Liver (tissue), 8 donors: ENCODE measurements at regions not wholly inside any gene's neighbourhood (a gene's known extent, or its start where the extent isn't known, plus 50 kb on each side); places are given as distances from the start of the nearest gene placed in this dataset.
"Not testable (repeated sequence)": the region's sequence is repeated elsewhere in the genome, so short reads cannot be mapped to it uniquely, and the experiment has no call there.

Experiments used
- DNase-seq: peaks from one replicate; pipeline ENCODE4 v3.0.0-alpha.2; 2017; ENCODE audit warnings: low spot score
- H3K27ac ChIP-seq, 2 donors: one replicate each; pipeline ENCODE4 v1.7.0; 2013; ENCODE audit warnings: inconsistent platforms in 2 of 2, low read length in 2 of 2, control low read depth in 1 of 2, low read depth in 1 of 2, mild to moderate bottlenecking in 1 of 2
- H3K27me3 ChIP-seq, 4 donors: one replicate each; pipeline versions ENCODE4 v1.6.1 to v1.7.0; 2013; ENCODE audit warnings: low read length in 3 of 4, inconsistent platforms in 1 of 4, mild to moderate bottlenecking in 1 of 4, moderate library complexity in 1 of 4; ENCODE audit not compliant: control insufficient read depth in 4 of 4, insufficient read depth in 4 of 4
- H3K36me3 ChIP-seq, 4 donors: one replicate each; pipeline versions ENCODE4 v1.6.1 to v1.7.0; 2013; ENCODE audit warnings: low read length in 3 of 4, mild to moderate bottlenecking in 3 of 4, low read depth in 1 of 4, moderate library complexity in 1 of 4; ENCODE audit not compliant: control insufficient read depth in 4 of 4, insufficient read depth in 3 of 4
- H3K4me1 ChIP-seq, 4 donors: one replicate each; pipeline versions ENCODE4 v1.6.1 to v1.7.0; 2013; ENCODE audit warnings: low read length in 3 of 4, mild to moderate bottlenecking in 3 of 4, moderate library complexity in 1 of 4; ENCODE audit not compliant: control insufficient read depth in 4 of 4, insufficient read depth in 4 of 4
- H3K4me3 ChIP-seq, 3 donors: one replicate each; pipeline versions ENCODE4 v1.6.1 to v1.7.0; 2013; ENCODE audit warnings: low read length in 3 of 3, control low read depth in 1 of 3, low read depth in 1 of 3, mild to moderate bottlenecking in 1 of 3
- H3K9ac ChIP-seq, 2 donors: one replicate each; pipeline ENCODE4 v1.7.0; 2013; ENCODE audit warnings: low read length in 2 of 2, mild to moderate bottlenecking in 2 of 2, moderate library complexity in 2 of 2, control low read depth in 1 of 2, low read depth in 1 of 2
- H3K9me3 ChIP-seq, 4 donors: one replicate each; pipeline versions ENCODE4 v1.6.1 to v1.7.0; 2013; ENCODE audit warnings: low read length in 3 of 4; ENCODE audit not compliant: control insufficient read depth in 4 of 4
- EGR1 ChIP-seq, 2 donors: IDR thresholded peaks; 2 replicates each; pipeline ENCODE4 v1.6.1; 2016 to 2018; ENCODE audit warnings: antibody characterized with exemption in 2 of 2, low read depth in 2 of 2
- FOXA1 ChIP-seq: IDR thresholded peaks from 2 replicates; pipeline ENCODE4 v1.6.1; 2016; ENCODE audit warnings: antibody characterized with exemption
- HNF4A ChIP-seq, 2 donors: conservative IDR thresholded peaks; 2 replicates each; pipeline ENCODE4 v1.6.1; 2016; ENCODE audit warnings: antibody characterized with exemption in 2 of 2, mild to moderate bottlenecking in 2 of 2
- HNF4G ChIP-seq: IDR thresholded peaks from 2 replicates; pipeline ENCODE4 v1.6.1; 2016; ENCODE audit warnings: antibody characterized with exemption
- NR2F2 ChIP-seq: IDR thresholded peaks from 2 replicates; pipeline ENCODE4 v1.6.1; 2016; ENCODE audit warnings: antibody characterized with exemption
- RAD21 ChIP-seq, 2 donors: IDR thresholded peaks; 2 replicates each; pipeline ENCODE4 v1.6.1; 2016; ENCODE audit warnings: antibody characterized with exemption in 2 of 2, mild to moderate bottlenecking in 2 of 2
- RXRA ChIP-seq, 2 donors: IDR thresholded peaks; 2 replicates each; pipeline ENCODE4 v1.6.1; 2017 to 2018; ENCODE audit warnings: antibody characterized with exemption in 2 of 2, mild to moderate bottlenecking in 1 of 2
- SP1 ChIP-seq: IDR thresholded peaks from 2 replicates; pipeline ENCODE4 v1.6.1; 2018; ENCODE audit warnings: antibody characterized with exemption, mild to moderate bottlenecking
- TAF1 ChIP-seq: conservative IDR thresholded peaks from 2 replicates; pipeline ENCODE4 v1.6.1; 2016; ENCODE audit warnings: antibody characterized with exemption, mild to moderate bottlenecking
- YY1 ChIP-seq: IDR thresholded peaks from 2 replicates; pipeline ENCODE4 v1.6.1; 2016; ENCODE audit warnings: antibody characterized with exemption, mild to moderate bottlenecking
- WGBS: extraction: QIAGEN DNeasy Blood & Tissue Kit; methylation state at CpG from one replicate; pipeline ENCODE4 v1.1.7; 2013; 5-methylcytosine and 5-hydroxymethylcytosine counted together
- TF ChIP-seq, protein P1 (sequence below): IDR thresholded peaks from 2 replicates; pipeline ENCODE4 v1.6.1; 2016; ENCODE audit warnings: antibody characterized with exemption, mild to moderate bottlenecking
- TF ChIP-seq, protein P2 (sequence below): IDR thresholded peaks from 2 replicates; pipeline ENCODE4 v1.6.1; 2016; ENCODE audit warnings: antibody characterized with exemption
- TF ChIP-seq, protein P3 (sequence below): IDR thresholded peaks from 2 replicates; pipeline ENCODE4 v1.6.1; 2016; ENCODE audit warnings: antibody characterized with exemption
- TF ChIP-seq, protein P4 (sequence below): IDR thresholded peaks from 2 replicates; pipeline ENCODE4 v1.6.1; 2016; ENCODE audit warnings: antibody characterized with exemption
- TF ChIP-seq, protein P5 (sequence below): fragments of 150-350 bp; IDR thresholded peaks from 2 replicates; pipeline ENCODE4 v1.5.1; 2017; ENCODE audit warnings: improper control_type of control experiment, low read depth, low read length; ENCODE audit not compliant: missing input control
- donor health status: healthy.
- donor health status: healthy.
- donor health status: healthy.
- donor health status: healthy.
- donor health status: healthy.

DNA sequence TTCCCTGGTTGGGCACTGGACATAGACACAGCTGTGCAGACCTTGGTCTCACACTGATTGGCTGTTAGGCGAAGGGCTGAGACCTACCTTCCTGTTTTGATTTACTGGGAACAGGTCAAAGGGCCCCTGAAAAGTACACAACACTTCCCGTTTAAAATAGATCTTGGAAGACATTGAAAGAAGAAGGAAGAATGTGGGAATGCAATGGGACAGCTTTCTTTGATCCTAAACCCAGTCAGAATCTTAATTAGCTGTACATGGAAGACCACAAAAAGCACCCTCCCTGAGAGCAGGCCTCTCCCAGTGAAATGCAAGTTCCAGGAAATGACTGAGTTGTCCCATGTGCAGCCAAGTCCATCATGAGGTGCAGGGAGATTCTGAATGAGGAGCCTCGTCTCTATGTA, 83.6 kb upstream of the EXOC2 start:
- no peak overlapping the region for H3K27ac ChIP-seq
- no peak for TF ChIP-seq SP1
- H3K9me3 ChIP-seq, result no peaks in the 10 kb centered on the region
- no peaks in the 10 kb centered on the region for H3K27me3 ChIP-seq
- WGBS, result 60% methylated on average over 3 of the region's 3 CpGs
- no peak overlapping the region for H3K4me3 ChIP-seq
- DNase-seq, result no peak
- H3K36me3 ChIP-seq, result no peaks in the 10 kb centered on the region
- H3K4me1 ChIP-seq, result no peaks in the 10 kb centered on the region
- no peak overlapping the region for H3K9ac ChIP-seq

DNA sequence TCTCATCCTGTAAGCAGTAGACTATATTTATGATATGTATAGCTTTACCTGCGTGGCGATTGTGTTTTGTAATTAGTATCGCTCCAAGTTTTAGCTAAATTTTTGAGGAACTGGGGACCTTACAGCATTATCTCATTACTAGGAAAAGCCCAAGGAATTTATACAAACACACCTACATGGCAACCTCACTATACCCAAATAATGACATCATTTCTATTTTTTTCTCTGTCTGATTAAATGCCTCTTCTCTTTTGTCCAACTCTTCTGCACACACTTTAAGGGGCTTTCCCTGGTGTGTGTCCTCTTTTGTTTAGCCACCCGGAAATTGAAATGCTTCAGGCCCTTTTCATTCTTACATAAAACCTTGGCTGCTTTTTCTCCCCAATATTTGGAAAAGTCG, 82.9 kb upstream of the EXOC2 start:
- DNase-seq, result no peak
- Histone ChIP-seq H3K36me3 (no peaks in the 10 kb centered on the region), H3K27me3 (no peaks in the 10 kb centered on the region), H3K4me3 (no peak overlapping the region), H3K27ac (no peak overlapping the region), H3K9me3 (no peaks in the 10 kb centered on the region), H3K4me1 (no peaks in the 10 kb centered on the region), H3K9ac (no peak overlapping the region)
- TF ChIP-seq, protein P1, sequence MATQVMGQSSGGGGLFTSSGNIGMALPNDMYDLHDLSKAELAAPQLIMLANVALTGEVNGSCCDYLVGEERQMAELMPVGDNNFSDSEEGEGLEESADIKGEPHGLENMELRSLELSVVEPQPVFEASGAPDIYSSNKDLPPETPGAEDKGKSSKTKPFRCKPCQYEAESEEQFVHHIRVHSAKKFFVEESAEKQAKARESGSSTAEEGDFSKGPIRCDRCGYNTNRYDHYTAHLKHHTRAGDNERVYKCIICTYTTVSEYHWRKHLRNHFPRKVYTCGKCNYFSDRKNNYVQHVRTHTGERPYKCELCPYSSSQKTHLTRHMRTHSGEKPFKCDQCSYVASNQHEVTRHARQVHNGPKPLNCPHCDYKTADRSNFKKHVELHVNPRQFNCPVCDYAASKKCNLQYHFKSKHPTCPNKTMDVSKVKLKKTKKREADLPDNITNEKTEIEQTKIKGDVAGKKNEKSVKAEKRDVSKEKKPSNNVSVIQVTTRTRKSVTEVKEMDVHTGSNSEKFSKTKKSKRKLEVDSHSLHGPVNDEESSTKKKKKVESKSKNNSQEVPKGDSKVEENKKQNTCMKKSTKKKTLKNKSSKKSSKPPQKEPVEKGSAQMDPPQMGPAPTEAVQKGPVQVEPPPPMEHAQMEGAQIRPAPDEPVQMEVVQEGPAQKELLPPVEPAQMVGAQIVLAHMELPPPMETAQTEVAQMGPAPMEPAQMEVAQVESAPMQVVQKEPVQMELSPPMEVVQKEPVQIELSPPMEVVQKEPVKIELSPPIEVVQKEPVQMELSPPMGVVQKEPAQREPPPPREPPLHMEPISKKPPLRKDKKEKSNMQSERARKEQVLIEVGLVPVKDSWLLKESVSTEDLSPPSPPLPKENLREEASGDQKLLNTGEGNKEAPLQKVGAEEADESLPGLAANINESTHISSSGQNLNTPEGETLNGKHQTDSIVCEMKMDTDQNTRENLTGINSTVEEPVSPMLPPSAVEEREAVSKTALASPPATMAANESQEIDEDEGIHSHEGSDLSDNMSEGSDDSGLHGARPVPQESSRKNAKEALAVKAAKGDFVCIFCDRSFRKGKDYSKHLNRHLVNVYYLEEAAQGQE, result no peak
- TF ChIP-seq TAF1, result no peak
- TF ChIP-seq, protein P2, sequence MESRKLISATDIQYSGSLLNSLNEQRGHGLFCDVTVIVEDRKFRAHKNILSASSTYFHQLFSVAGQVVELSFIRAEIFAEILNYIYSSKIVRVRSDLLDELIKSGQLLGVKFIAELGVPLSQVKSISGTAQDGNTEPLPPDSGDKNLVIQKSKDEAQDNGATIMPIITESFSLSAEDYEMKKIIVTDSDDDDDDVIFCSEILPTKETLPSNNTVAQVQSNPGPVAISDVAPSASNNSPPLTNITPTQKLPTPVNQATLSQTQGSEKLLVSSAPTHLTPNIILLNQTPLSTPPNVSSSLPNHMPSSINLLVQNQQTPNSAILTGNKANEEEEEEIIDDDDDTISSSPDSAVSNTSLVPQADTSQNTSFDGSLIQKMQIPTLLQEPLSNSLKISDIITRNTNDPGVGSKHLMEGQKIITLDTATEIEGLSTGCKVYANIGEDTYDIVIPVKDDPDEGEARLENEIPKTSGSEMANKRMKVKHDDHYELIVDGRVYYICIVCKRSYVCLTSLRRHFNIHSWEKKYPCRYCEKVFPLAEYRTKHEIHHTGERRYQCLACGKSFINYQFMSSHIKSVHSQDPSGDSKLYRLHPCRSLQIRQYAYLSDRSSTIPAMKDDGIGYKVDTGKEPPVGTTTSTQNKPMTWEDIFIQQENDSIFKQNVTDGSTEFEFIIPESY, result no peak
- 57% methylated on average over 5 of the region's 5 CpGs for WGBS

DNA sequence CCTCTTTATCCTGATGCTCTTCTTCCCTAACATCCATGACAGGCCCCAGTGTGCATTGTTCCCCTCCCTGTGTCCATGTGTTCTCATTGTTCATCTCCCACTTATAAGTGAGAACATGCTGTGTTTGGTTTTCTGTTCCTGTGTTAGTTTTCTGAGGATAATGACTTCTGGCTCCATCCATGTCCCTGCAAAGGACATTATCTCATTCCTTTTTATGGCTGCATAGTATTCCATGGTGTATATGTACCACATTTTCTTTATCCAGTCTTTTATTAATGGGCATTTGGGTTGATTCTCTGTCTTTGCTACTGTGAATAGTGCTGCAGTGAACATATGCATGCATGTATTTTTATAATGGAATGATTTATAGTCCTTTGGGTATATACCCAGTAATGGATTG, 78.7 kb upstream of the EXOC2 start:
- not testable (repeated sequence) for H3K27me3 ChIP-seq, H3K9me3 ChIP-seq, H3K36me3 ChIP-seq, H3K27ac ChIP-seq, H3K4me3 ChIP-seq, H3K4me1 ChIP-seq, DNase-seq, H3K9ac ChIP-seq

DNA sequence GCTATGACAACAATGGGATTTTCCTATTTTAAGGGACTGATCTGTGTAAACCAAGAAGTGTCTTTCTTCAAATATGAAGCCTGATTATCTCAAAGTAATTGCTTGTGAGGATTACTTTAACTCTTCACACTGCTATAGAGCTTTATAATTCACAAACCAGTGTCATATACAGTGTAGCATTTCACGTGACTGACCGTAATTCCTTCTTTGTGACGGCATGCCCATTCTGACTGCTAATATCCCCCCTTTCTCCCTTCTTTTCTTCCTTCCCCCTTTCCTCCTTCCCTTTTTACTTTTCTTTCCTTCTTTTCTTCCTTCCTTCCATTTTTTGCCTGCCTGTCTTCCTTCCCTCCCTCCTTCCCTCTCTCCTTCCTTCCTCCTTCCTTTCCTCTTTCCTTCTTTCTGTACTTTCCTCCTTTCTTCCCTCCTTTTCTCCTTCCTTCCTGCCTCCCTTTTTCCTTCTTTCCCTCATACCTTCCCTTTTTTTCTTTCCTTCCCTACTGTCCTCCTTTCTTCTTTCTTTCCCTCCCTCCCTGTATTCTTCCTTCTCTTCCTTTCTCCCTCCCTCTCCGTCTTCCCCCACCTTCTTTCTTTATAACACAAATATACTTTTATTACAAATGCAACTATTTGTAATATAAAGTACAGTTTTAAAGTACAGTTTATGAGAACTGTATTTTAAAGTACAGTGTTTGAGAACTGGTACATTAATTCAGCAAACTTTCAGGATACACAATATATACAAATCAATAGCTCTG, 75.0 kb upstream of the EXOC2 start:
- DNase-seq, result no peak
- WGBS, result 83% methylated on average over 4 of the region's 4 CpGs
- H3K27ac ChIP-seq, result no peak overlapping the region
- no peak for TF ChIP-seq NR2F2
- TF ChIP-seq, protein P3, sequence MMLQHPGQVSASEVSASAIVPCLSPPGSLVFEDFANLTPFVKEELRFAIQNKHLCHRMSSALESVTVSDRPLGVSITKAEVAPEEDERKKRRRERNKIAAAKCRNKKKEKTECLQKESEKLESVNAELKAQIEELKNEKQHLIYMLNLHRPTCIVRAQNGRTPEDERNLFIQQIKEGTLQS, result no peak
- no peak for TF ChIP-seq EGR1 (IDR thresholded peaks at IDR 0.05; ENCODE audit: low read depth in 2 of 2)
- no peak for TF ChIP-seq HNF4G
- no peak for TF ChIP-seq RXRA (IDR thresholded peaks at IDR 0.05)
- TF ChIP-seq HNF4A (conservative IDR thresholded peaks at IDR 0.05), result no peak
- no peak for TF ChIP-seq TAF1
- TF ChIP-seq, protein P4, sequence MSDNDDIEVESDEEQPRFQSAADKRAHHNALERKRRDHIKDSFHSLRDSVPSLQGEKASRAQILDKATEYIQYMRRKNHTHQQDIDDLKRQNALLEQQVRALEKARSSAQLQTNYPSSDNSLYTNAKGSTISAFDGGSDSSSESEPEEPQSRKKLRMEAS, result no peak
- TF ChIP-seq SP1, result no peak
- TF ChIP-seq RAD21 (IDR thresholded peaks at IDR 0.05), result no peak
- no peak for TF ChIP-seq YY1
- TF ChIP-seq, protein P5, sequence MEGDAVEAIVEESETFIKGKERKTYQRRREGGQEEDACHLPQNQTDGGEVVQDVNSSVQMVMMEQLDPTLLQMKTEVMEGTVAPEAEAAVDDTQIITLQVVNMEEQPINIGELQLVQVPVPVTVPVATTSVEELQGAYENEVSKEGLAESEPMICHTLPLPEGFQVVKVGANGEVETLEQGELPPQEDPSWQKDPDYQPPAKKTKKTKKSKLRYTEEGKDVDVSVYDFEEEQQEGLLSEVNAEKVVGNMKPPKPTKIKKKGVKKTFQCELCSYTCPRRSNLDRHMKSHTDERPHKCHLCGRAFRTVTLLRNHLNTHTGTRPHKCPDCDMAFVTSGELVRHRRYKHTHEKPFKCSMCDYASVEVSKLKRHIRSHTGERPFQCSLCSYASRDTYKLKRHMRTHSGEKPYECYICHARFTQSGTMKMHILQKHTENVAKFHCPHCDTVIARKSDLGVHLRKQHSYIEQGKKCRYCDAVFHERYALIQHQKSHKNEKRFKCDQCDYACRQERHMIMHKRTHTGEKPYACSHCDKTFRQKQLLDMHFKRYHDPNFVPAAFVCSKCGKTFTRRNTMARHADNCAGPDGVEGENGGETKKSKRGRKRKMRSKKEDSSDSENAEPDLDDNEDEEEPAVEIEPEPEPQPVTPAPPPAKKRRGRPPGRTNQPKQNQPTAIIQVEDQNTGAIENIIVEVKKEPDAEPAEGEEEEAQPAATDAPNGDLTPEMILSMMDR, result no peak
- TF ChIP-seq FOXA1, result no peak

More for the DNA sequence above, 75.0 kb upstream of the EXOC2 start:
- H3K27me3 ChIP-seq, result no peaks in the 10 kb centered on the region
- H3K4me1 ChIP-seq, result no peaks in the 10 kb centered on the region
- no peaks in the 10 kb centered on the region for H3K36me3 ChIP-seq
- no peaks in the 10 kb centered on the region for H3K9me3 ChIP-seq
- no peak overlapping the region for H3K4me3 ChIP-seq
- no peak overlapping the region for H3K9ac ChIP-seq
